Epithelial cell of prostate (primary cell): ENCODE measurements at regions not wholly inside any gene's neighbourhood (a gene's known extent, or its start where the extent isn't known, plus 50 kb on each side); places are given as distances from the start of the nearest gene placed in this dataset.
"Not testable (repeated sequence)": the region's sequence is repeated elsewhere in the genome, so short reads cannot be mapped to it uniquely, and the experiment has no call there.

ENCODE experiments used
- DNase-seq: peaks from one replicate; pipeline ENCODE4 v3.0.0-alpha.2; 2011; ENCODE audit warnings: low read depth, low spot score
- H3K27ac ChIP-seq: fragments of 450-650 bp; 2 replicates; pipeline ENCODE4 v1.5.1; 2017; ENCODE audit warnings: mild to moderate bottlenecking

GRCh38 chr5:2537378-2538145 lies 213.9 kb downstream of the IRX2 start:
- DNase-seq: no peak
- H3K27ac ChIP-seq: no peak overlapping the region

- DNase-seq: no peak
- H3K27ac ChIP-seq: no peak overlapping the region
Measured at GRCh38 chr5:2536632-2537377, 214.7 kb downstream of the IRX2 start.

GRCh38 chr5:2534970-2535369 lies 216.5 kb downstream of the IRX2 start:
- H3K27ac ChIP-seq: no peak overlapping the region
- DNase-seq: no peak

- no peak for DNase-seq
- H3K27ac ChIP-seq: no peak overlapping the region
Measured at GRCh38 chr5:2534251-2534650, 217.2 kb downstream of the IRX2 start.

GRCh38 chr5:2533848-2534247 lies 217.6 kb downstream of the IRX2 start:
- not testable (repeated sequence) for H3K27ac ChIP-seq, DNase-seq

- DNase-seq: no peak
- H3K27ac ChIP-seq: no peak overlapping the region
Measured at GRCh38 chr5:2532809-2533208, 218.7 kb downstream of the IRX2 start.

GRCh38 chr5:2531318-2531717 lies 220.2 kb downstream of the IRX2 start:
- no peak for DNase-seq
- no peak overlapping the region for H3K27ac ChIP-seq

- no peak for DNase-seq
- H3K27ac ChIP-seq: no peak overlapping the region
Measured at GRCh38 chr5:2530609-2531008, 220.9 kb downstream of the IRX2 start.

- no peak for DNase-seq
- H3K27ac ChIP-seq: no peak overlapping the region
Measured at GRCh38 chr5:2529371-2530092, 221.9 kb downstream of the IRX2 start.

GRCh38 chr5:2525351-2525750 lies 226.1 kb downstream of the IRX2 start:
- H3K27ac ChIP-seq: no peak overlapping the region
- no peak for DNase-seq

GRCh38 chr5:2524620-2525019 lies 226.9 kb downstream of the IRX2 start:
- no peak overlapping the region for H3K27ac ChIP-seq
- DNase-seq: no peak

- DNase-seq: no peak
- H3K27ac ChIP-seq: no peak overlapping the region
Measured at GRCh38 chr5:2523180-2523579, 228.3 kb downstream of the IRX2 start.

GRCh38 chr5:2522372-2522771 lies 229.1 kb downstream of the IRX2 start:
- DNase-seq: no peak
- H3K27ac ChIP-seq: no peak overlapping the region

GRCh38 chr5:2519153-2519552 lies 232.3 kb downstream of the IRX2 start:
- no peak for DNase-seq
- no peak overlapping the region for H3K27ac ChIP-seq

GRCh38 chr5:2517451-2517850 lies 234.0 kb downstream of the IRX2 start:
- H3K27ac ChIP-seq: no peak overlapping the region
- no peak for DNase-seq

- no peak overlapping the region for H3K27ac ChIP-seq
- DNase-seq: no peak
Measured at GRCh38 chr5:2515180-2515764, 236.2 kb downstream of the IRX2 start.

GRCh38 chr5:2514484-2514883 lies 237.0 kb downstream of the IRX2 start:
- no peak for DNase-seq
- H3K27ac ChIP-seq: no peak overlapping the region

- H3K27ac ChIP-seq: no peak overlapping the region
- no peak for DNase-seq
Measured at GRCh38 chr5:2511706-2512105, 239.8 kb downstream of the IRX2 start.

- no peak for DNase-seq
Measured at GRCh38 chr5:2511126-2511525, 240.4 kb downstream of the IRX2 start.

GRCh38 chr5:2509527-2509926 lies 241.9 kb downstream of the IRX2 start:
- no peak for DNase-seq

More at GRCh38 chr5:2511126-2511525, 240.4 kb downstream of the IRX2 start:
- H3K27ac ChIP-seq: no peak overlapping the region

GRCh38 chr5:2508514-2508913 lies 243.0 kb downstream of the IRX2 start:
- no peak overlapping the region for H3K27ac ChIP-seq
- no peak for DNase-seq

More at GRCh38 chr5:2509527-2509926, 241.9 kb downstream of the IRX2 start:
- no peak overlapping the region for H3K27ac ChIP-seq
